ENCODE measurements at regions not wholly inside any gene's neighbourhood (a gene's known extent, or its start where the extent isn't known, plus 50 kb on each side); places are given as distances from the start of the nearest gene placed in this dataset.
"Not testable (repeated sequence)": the region's sequence is repeated elsewhere in the genome, so short reads cannot be mapped to it uniquely, and the experiment has no call there.

GRCh38 chr7:24157666-24158065 is 126.3 kb upstream of the NPY start:
- H3K4me1 ChIP-seq, result no peaks in the 10 kb centered on the region
- no peaks in the 10 kb centered on the region for H3K27me3 ChIP-seq
- no peaks in the 10 kb centered on the region for H3K36me3 ChIP-seq
- no peak overlapping the region for H3K27ac ChIP-seq
- no peak overlapping the region for H3K4me3 ChIP-seq
- DNase-seq, result no peak
- TF ChIP-seq CTCF (IDR thresholded peaks at IDR 0.05), result no peak
- no peak for TF ChIP-seq POLR2A (IDR thresholded peaks at IDR 0.05)
- no peaks in the 10 kb centered on the region for H3K9me3 ChIP-seq

DNA sequence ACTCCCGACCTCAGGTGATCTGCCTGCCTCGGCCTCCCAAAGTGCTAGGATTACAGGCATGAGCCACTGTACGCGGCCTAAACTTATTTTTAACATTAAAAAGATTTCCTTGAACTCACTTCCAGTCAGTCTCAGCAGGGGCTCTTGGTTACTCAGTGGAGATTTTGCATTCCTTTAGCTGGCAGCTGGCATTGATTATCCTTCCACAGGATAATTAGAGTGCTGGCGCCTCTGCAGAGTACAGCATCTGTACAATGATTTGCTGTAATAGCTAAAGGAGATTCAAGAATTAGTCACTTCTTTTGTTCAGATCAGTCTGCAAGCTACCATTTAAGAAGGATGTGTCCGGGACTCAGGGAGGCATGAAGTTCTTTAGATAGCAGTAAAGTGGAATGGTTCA is 125.0 kb upstream of the NPY start:
- Histone ChIP-seq H3K4me3 (no peak overlapping the region), H3K27ac (no peak overlapping the region), H3K9me3 (peaks cover 0 to 4% (median 0%) of the 10 kb centered on the region in 4 donors), H3K36me3 (no peaks in the 10 kb centered on the region), H3K4me1 (no peaks in the 10 kb centered on the region), H3K27me3 (no peaks in the 10 kb centered on the region)
- TF ChIP-seq CTCF (IDR thresholded peaks at IDR 0.05) (no peak), POLR2A (IDR thresholded peaks at IDR 0.05) (no peak)
- DNase-seq, result no peak

DNA sequence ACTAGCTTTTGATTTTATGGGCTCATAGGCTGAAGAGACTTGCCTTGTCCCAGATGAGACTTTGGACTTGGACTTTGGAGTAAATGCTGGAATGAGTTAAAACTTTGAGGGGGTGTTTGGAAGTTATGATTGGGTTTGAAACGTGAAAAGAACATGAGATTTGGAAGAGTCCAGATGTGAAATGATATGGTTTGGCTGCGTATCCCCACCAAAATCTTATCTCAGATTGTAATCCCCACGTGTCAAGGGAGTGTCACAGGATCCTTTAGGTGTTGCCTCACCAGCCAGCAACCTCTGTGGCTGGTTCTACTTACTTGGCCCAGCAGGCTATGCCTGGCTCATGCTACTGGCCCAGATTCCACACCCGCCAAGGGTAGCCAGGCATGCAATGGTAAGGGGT is 119.6 kb upstream of the NPY start:
- Histone ChIP-seq H3K27me3 (no peaks in the 10 kb centered on the region), H3K36me3 (no peaks in the 10 kb centered on the region), H3K9me3 (peaks cover 0 to 4% (median 2%) of the 10 kb centered on the region in 4 donors), H3K27ac (no peak overlapping the region), H3K4me1 (no peaks in the 10 kb centered on the region), H3K4me3 (no peak overlapping the region)
- DNase-seq, result no peak
- TF ChIP-seq POLR2A (IDR thresholded peaks at IDR 0.05), result no peak
- TF ChIP-seq CTCF (IDR thresholded peaks at IDR 0.05), result no peak

DNA sequence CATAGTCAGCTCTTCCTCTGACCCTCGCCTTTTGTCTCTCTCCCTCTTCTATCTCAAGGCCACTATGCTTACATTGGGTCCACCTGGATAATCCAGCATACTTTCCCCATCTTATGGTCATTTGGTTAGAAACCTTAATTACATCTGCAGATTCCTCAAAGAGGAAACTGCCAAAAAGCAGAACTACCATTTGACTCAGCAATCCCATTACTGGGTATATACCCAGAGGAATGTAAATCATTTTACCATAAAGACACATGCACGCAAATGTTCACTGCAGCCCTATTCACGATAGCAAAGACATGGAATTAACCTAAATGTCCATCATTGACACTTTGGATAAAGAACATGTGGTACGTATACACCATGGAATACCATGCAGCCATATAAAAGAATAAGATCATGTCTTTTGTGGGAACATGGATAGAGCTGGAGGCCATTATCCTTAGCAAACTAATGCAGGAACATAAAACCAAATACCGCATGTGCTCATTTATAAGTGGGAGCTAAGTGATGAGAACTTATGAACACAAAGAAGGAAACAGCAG is 114.8 kb upstream of the NPY start:
- Histone ChIP-seq H3K9me3 (peaks cover 0 to 4% (median 0%) of the 10 kb centered on the region in 4 donors), H3K27ac (no peak overlapping the region), H3K4me1 (peaks cover 0 to 8% (median 0%) of the 10 kb centered on the region in 4 donors), H3K4me3 (no peak overlapping the region), H3K36me3 (no peaks in the 10 kb centered on the region), H3K27me3 (no peaks in the 10 kb centered on the region)
- no peak for DNase-seq
- TF ChIP-seq POLR2A (IDR thresholded peaks at IDR 0.05) (no peak), CTCF (IDR thresholded peaks at IDR 0.05) (no peak)

- H3K27me3 ChIP-seq, H3K36me3 ChIP-seq, H3K4me1 ChIP-seq, H3K4me3 ChIP-seq, H3K9me3 ChIP-seq: not testable (repeated sequence)
- DNase-seq, result peak in 1 of 3 donors; percentile 51
- peak overlapping the region in 1 of 4 donors; percentile 31 for H3K27ac ChIP-seq
These were observed 112.0 kb upstream of the NPY start for GRCh38 chr7:24171951-24172350.

- no peaks in the 10 kb centered on the region for H3K9me3 ChIP-seq
- H3K4me1 ChIP-seq, result peaks cover 0 to 8% (median 0%) of the 10 kb centered on the region in 4 donors
- H3K27ac ChIP-seq, result no peak overlapping the region
- no peak for TF ChIP-seq CTCF (IDR thresholded peaks at IDR 0.05)
- no peak for TF ChIP-seq POLR2A (IDR thresholded peaks at IDR 0.05)
- H3K36me3 ChIP-seq, result no peaks in the 10 kb centered on the region
- no peak for DNase-seq
- no peaks in the 10 kb centered on the region for H3K27me3 ChIP-seq
- H3K4me3 ChIP-seq, result no peak overlapping the region
These were observed 111.1 kb upstream of the NPY start for GRCh38 chr7:24172856-24173255.
